Trophoblast cell (in vitro differentiated cells and primary cell): ENCODE measurements at regions not wholly inside any gene's neighbourhood (a gene's known extent, or its start where the extent isn't known, plus 50 kb on each side); places are given as distances from the start of the nearest gene placed in this dataset.
"Not testable (repeated sequence)": the region's sequence is repeated elsewhere in the genome, so short reads cannot be mapped to it uniquely, and the experiment has no call there.

Source experiments
- DNase-seq, 2 donors: peaks; one replicate each; pipeline ENCODE4 v3.0.0-alpha.2; 2016
- H2AFZ ChIP-seq: 2 replicates; pipeline ENCODE4 v1.6.1; 2013; ENCODE audit warnings: low read length, moderate library complexity, mild to moderate bottlenecking; ENCODE audit not compliant: insufficient read depth, poor library complexity
- H2AK5ac ChIP-seq: 2 replicates; pipeline ENCODE4 v1.6.1; 2013; ENCODE audit warnings: mild to moderate bottlenecking, low read length
- H2BK120ac ChIP-seq: 2 replicates; pipeline ENCODE4 v1.6.1; 2013; ENCODE audit warnings: low read length, mild to moderate bottlenecking, moderate library complexity; ENCODE audit not compliant: insufficient read depth, poor library complexity
- H2BK12ac ChIP-seq: 2 replicates; pipeline ENCODE4 v1.6.1; 2013; ENCODE audit warnings: mild to moderate bottlenecking, low read length, moderate library complexity
- H2BK5ac ChIP-seq: 2 replicates; pipeline ENCODE4 v1.6.1; 2013; ENCODE audit warnings: low read length, low read depth, moderate library complexity, mild to moderate bottlenecking; ENCODE audit not compliant: poor library complexity
- H3K14ac ChIP-seq: 2 replicates; pipeline ENCODE4 v1.6.1; 2013; ENCODE audit warnings: mild to moderate bottlenecking, low read length
- H3K18ac ChIP-seq: 2 replicates; pipeline ENCODE4 v1.6.1; 2013; ENCODE audit warnings: mild to moderate bottlenecking, low read length
- H3K23ac ChIP-seq: 2 replicates; pipeline ENCODE4 v1.6.1; 2013; ENCODE audit warnings: low read length
- H3K27ac ChIP-seq: 2 replicates; pipeline ENCODE4 v1.5.1; 2013; ENCODE audit warnings: low read depth, mild to moderate bottlenecking, inconsistent platforms, low read length, moderate library complexity
- H3K27me3 ChIP-seq: 2 replicates; pipeline ENCODE4 v1.6.1; 2013; ENCODE audit warnings: inconsistent platforms, mild to moderate bottlenecking, low read length, moderate library complexity; ENCODE audit not compliant: insufficient read depth
- H3K36me3 ChIP-seq, 2 experiments: 1 replicate in 1 of 2; 2 replicates in 1 of 2; pipeline ENCODE4 v1.6.1; 2013; ENCODE audit warnings: low read length in 2 of 2, mild to moderate bottlenecking in 2 of 2, moderate library complexity in 1 of 2; ENCODE audit not compliant: insufficient read depth in 2 of 2, control insufficient read depth in 1 of 2
- H3K4ac ChIP-seq: 2 replicates; pipeline ENCODE4 v1.6.1; 2013; ENCODE audit warnings: low read depth, mild to moderate bottlenecking, low read length, moderate library complexity
- H3K4me1 ChIP-seq, 2 experiments: 1 replicate in 1 of 2; 2 replicates in 1 of 2; pipeline ENCODE4 v1.6.1; 2013; ENCODE audit warnings: low read length in 2 of 2, mild to moderate bottlenecking in 2 of 2, moderate library complexity in 1 of 2; ENCODE audit not compliant: insufficient read depth in 2 of 2, control insufficient read depth in 1 of 2
- H3K4me2 ChIP-seq: 2 replicates; pipeline ENCODE4 v1.6.1; 2013; ENCODE audit warnings: inconsistent platforms, mild to moderate bottlenecking, low read length, moderate library complexity
- H3K4me3 ChIP-seq: 2 replicates; pipeline ENCODE4 v1.5.1; 2013; ENCODE audit warnings: mild to moderate bottlenecking, low read depth, low read length, inconsistent platforms
- H3K79me1 ChIP-seq: one replicate; pipeline ENCODE4 v1.6.1; 2013; ENCODE audit warnings: low read length
- H3K79me2 ChIP-seq: 2 replicates; pipeline ENCODE4 v1.6.1; 2013; ENCODE audit warnings: low read length, mild to moderate bottlenecking; ENCODE audit not compliant: control insufficient read depth, insufficient read depth, poor library complexity
- H3K9ac ChIP-seq: 2 replicates; pipeline ENCODE4 v1.6.1; 2013; ENCODE audit warnings: mild to moderate bottlenecking, low read length
- H3K9me3 ChIP-seq: 2 replicates; pipeline ENCODE4 v1.6.1; 2013; ENCODE audit warnings: low read depth, mild to moderate bottlenecking, control low read depth, inconsistent platforms, low read length; ENCODE audit not compliant: insufficient read depth
- H4K12ac ChIP-seq: 2 replicates; pipeline ENCODE4 v1.6.1; 2013; ENCODE audit warnings: low read depth, mild to moderate bottlenecking, low read length, moderate library complexity
- H4K8ac ChIP-seq: 2 replicates; pipeline ENCODE4 v1.6.1; 2013; ENCODE audit warnings: low read depth, mild to moderate bottlenecking, low read length, moderate library complexity
- H4K91ac ChIP-seq: one replicate; pipeline ENCODE4 v1.6.1; 2013; ENCODE audit warnings: low read depth, mild to moderate bottlenecking, low read length, moderate library complexity
- WGBS: extraction: QIAGEN DNeasy Blood & Tissue Kit; methylation state at CpG from one replicate; pipeline ENCODE4 v1.1.7; 2013; ENCODE audit warnings: missing lambda C conversion rate; ENCODE audit not compliant: insufficient read length, insufficient coverage; ENCODE audit errors: extremely low coverage; 5-methylcytosine and 5-hydroxymethylcytosine counted together

GRCh38 chr12:9407425-9407748, 199.2 kb upstream of the PZP start:
- no CpG with 5 or more reads among the region's 4 CpGs for WGBS
- not testable (repeated sequence) for H2BK120ac ChIP-seq, H2BK12ac ChIP-seq, H3K18ac ChIP-seq, H3K79me1 ChIP-seq, H3K9me3 ChIP-seq, H3K4me3 ChIP-seq, H3K27me3 ChIP-seq, H3K14ac ChIP-seq, H4K91ac ChIP-seq, H3K9ac ChIP-seq, H3K27ac ChIP-seq, H2AK5ac ChIP-seq, H3K4me1 ChIP-seq, H3K23ac ChIP-seq, H4K12ac ChIP-seq, H3K79me2 ChIP-seq, H3K36me3 ChIP-seq, H3K4ac ChIP-seq, H2BK5ac ChIP-seq, H3K4me2 ChIP-seq, H2AFZ ChIP-seq, H4K8ac ChIP-seq
- DNase-seq, result peak in 1 of 2 donors; percentile 5

GRCh38 chr12:9406564-9407424, 198.6 kb upstream of the PZP start:
- peaks cover 0 to 6% of the 10 kb centered on the region in 2 experiments for H3K4me1 ChIP-seq
- H3K9ac ChIP-seq, result no peak overlapping the region
- H4K12ac ChIP-seq, result no peak overlapping the region
- no peak overlapping the region for H3K4me3 ChIP-seq
- DNase-seq, result no peak
- no peak overlapping the region for H3K4me2 ChIP-seq
- no peak overlapping the region for H3K4ac ChIP-seq
- H2AFZ ChIP-seq, result no peak overlapping the region
- H2BK5ac ChIP-seq, result no peak overlapping the region
- H3K79me1 ChIP-seq, result no peaks in the 10 kb centered on the region
- no peaks in the 10 kb centered on the region for H3K79me2 ChIP-seq
- WGBS, result no CpG with 5 or more reads among the region's 46 CpGs
- H2BK12ac ChIP-seq, result no peak overlapping the region
- H2BK120ac ChIP-seq, result no peak overlapping the region
- H3K9me3 ChIP-seq, result no peaks in the 10 kb centered on the region
- H4K8ac ChIP-seq, result no peak overlapping the region
- H3K23ac ChIP-seq, result no peak overlapping the region
- H4K91ac ChIP-seq, result no peak overlapping the region
- H3K36me3 ChIP-seq, result no peaks in the 10 kb centered on the region
- no peak overlapping the region for H3K27ac ChIP-seq
- H3K18ac ChIP-seq, result no peak overlapping the region
- no peaks in the 10 kb centered on the region for H3K27me3 ChIP-seq
- H3K14ac ChIP-seq, result no peak overlapping the region
- H2AK5ac ChIP-seq, result no peak overlapping the region

GRCh38 chr12:9405886-9406563, 197.8 kb upstream of the PZP start:
- no peaks in the 10 kb centered on the region for H3K79me2 ChIP-seq
- H3K4me2 ChIP-seq, result no peak overlapping the region
- H3K23ac ChIP-seq, result no peak overlapping the region
- H3K36me3 ChIP-seq, result no peaks in the 10 kb centered on the region
- no peaks in the 10 kb centered on the region for H3K79me1 ChIP-seq
- no peak overlapping the region for H2BK12ac ChIP-seq
- no peaks in the 10 kb centered on the region for H3K9me3 ChIP-seq
- H2AFZ ChIP-seq, result no peak overlapping the region
- H3K27me3 ChIP-seq, result no peaks in the 10 kb centered on the region
- no peak overlapping the region for H2BK120ac ChIP-seq
- H3K9ac ChIP-seq, result no peak overlapping the region
- H2BK5ac ChIP-seq, result no peak overlapping the region
- WGBS, result no CpG with 5 or more reads among the region's 25 CpGs
- H3K18ac ChIP-seq, result no peak overlapping the region
- peaks cover 0 to 6% of the 10 kb centered on the region in 2 experiments for H3K4me1 ChIP-seq
- no peak for DNase-seq
- no peak overlapping the region for H3K27ac ChIP-seq
- H4K8ac ChIP-seq, result no peak overlapping the region
- no peak overlapping the region for H4K12ac ChIP-seq
- no peak overlapping the region for H3K14ac ChIP-seq
- H3K4ac ChIP-seq, result no peak overlapping the region
- H4K91ac ChIP-seq, result no peak overlapping the region
- H3K4me3 ChIP-seq, result no peak overlapping the region
- no peak overlapping the region for H2AK5ac ChIP-seq

- H3K9me3 ChIP-seq, result no peaks in the 10 kb centered on the region
- H2AFZ ChIP-seq, result no peak overlapping the region
- no peak overlapping the region for H2BK5ac ChIP-seq
- no peak overlapping the region for H2AK5ac ChIP-seq
- WGBS, result no CpG with 5 or more reads among the region's 39 CpGs
- no peak overlapping the region for H3K9ac ChIP-seq
- H2BK120ac ChIP-seq, result no peak overlapping the region
- no peak overlapping the region for H2BK12ac ChIP-seq
- no peak overlapping the region for H4K12ac ChIP-seq
- H3K27me3 ChIP-seq, result no peaks in the 10 kb centered on the region
- H3K79me1 ChIP-seq, result no peaks in the 10 kb centered on the region
- H3K4me2 ChIP-seq, result no peak overlapping the region
- no peak overlapping the region for H3K23ac ChIP-seq
- H3K79me2 ChIP-seq, result no peaks in the 10 kb centered on the region
- peaks cover 0 to 6% of the 10 kb centered on the region in 2 experiments for H3K4me1 ChIP-seq
- H3K14ac ChIP-seq, result no peak overlapping the region
- no peak overlapping the region for H3K18ac ChIP-seq
- no peak overlapping the region for H4K91ac ChIP-seq
- H3K27ac ChIP-seq, result no peak overlapping the region
- no peak overlapping the region for H4K8ac ChIP-seq
- no peak overlapping the region for H3K4me3 ChIP-seq
- no peak overlapping the region for H3K4ac ChIP-seq
- H3K36me3 ChIP-seq, result no peaks in the 10 kb centered on the region
- DNase-seq, result no peak
Observed at GRCh38 chr12:9404469-9405260, 196.5 kb upstream of the PZP start.
